IPS DF 19.7 (cell line): ENCODE measurements at regions not wholly inside any gene's neighbourhood (a gene's known extent, or its start where the extent isn't known, plus 50 kb on each side); places are given as distances from the start of the nearest gene placed in this dataset.
A peak's percentile ranks its signal among the peaks of the same experiment; 100 is the strongest.
"Not testable (repeated sequence)": the region's sequence is repeated elsewhere in the genome, so short reads cannot be mapped to it uniquely, and the experiment has no call there.

Experiments used
- DNase-seq: peaks from one replicate; pipeline ENCODE4 v3.0.0-alpha.2; 2013; ENCODE audit warnings: low read depth, low spot score

GRCh38 chr5:18220631-18221030, 586.4 kb downstream of the TAF11L14 start:
- no peak for DNase-seq

GRCh38 chr5:18236386-18236785, 602.1 kb downstream of the TAF11L14 start:
- DNase-seq: no peak

GRCh38 chr5:18238321-18238720, 604.1 kb downstream of the TAF11L14 start:
- DNase-seq: no peak

- DNase-seq: no peak
Observed at GRCh38 chr5:18240971-18241370, 606.7 kb downstream of the TAF11L14 start.

GRCh38 chr5:18243846-18244245, 609.6 kb downstream of the TAF11L14 start:
- no peak for DNase-seq

- no peak for DNase-seq
Observed at GRCh38 chr5:18244309-18244708, 610.0 kb downstream of the TAF11L14 start.

- DNase-seq: no peak
Observed at GRCh38 chr5:18252559-18252958, 618.3 kb downstream of the TAF11L14 start.

- no peak for DNase-seq
Observed at GRCh38 chr5:18264126-18264882, 630.0 kb downstream of the TAF11L14 start.

GRCh38 chr5:18270635-18271338, 636.5 kb downstream of the TAF11L14 start:
- no peak for DNase-seq

GRCh38 chr5:18276939-18277338, 642.7 kb downstream of the TAF11L14 start:
- no peak for DNase-seq

GRCh38 chr5:18281947-18282581, 647.8 kb downstream of the TAF11L14 start:
- DNase-seq: no peak

- DNase-seq: no peak
Observed at GRCh38 chr5:18285257-18285656, 651.0 kb downstream of the TAF11L14 start.

- no peak for DNase-seq
Observed at GRCh38 chr5:18292146-18292545, 657.9 kb downstream of the TAF11L14 start.

GRCh38 chr5:18295696-18296095, 661.4 kb downstream of the TAF11L14 start:
- not testable (repeated sequence) for DNase-seq

- peak; percentile 7 for DNase-seq
Observed at GRCh38 chr5:18299166-18299565, 664.9 kb downstream of the TAF11L14 start.

- DNase-seq: no peak
Observed at GRCh38 chr5:18305288-18305924, 671.1 kb downstream of the TAF11L14 start.

GRCh38 chr5:18311266-18311665, 677.0 kb downstream of the TAF11L14 start:
- DNase-seq: no peak

GRCh38 chr5:18312016-18312415, 677.8 kb downstream of the TAF11L14 start:
- DNase-seq: no peak

- no peak for DNase-seq
Observed at GRCh38 chr5:18314192-18314778, 680.0 kb downstream of the TAF11L14 start.

GRCh38 chr5:18321262-18321942, 687.1 kb downstream of the TAF11L14 start:
- no peak for DNase-seq

GRCh38 chr5:18323891-18324290, 689.6 kb downstream of the TAF11L14 start:
- DNase-seq: no peak
